GM18858 (cell line): ENCODE measurements at regions not wholly inside any gene's neighbourhood (a gene's known extent, or its start where the extent isn't known, plus 50 kb on each side); places are given as distances from the start of the nearest gene placed in this dataset.
"Not testable (repeated sequence)": the region's sequence is repeated elsewhere in the genome, so short reads cannot be mapped to it uniquely, and the experiment has no call there.

ENCODE experiments used
- ATAC-seq: cut with Tn5 transposase; IDR thresholded peaks from one replicate; pipeline ENCODE4 v1.9.1; 2021; ENCODE audit not compliant: unreplicated experiment

DNA sequence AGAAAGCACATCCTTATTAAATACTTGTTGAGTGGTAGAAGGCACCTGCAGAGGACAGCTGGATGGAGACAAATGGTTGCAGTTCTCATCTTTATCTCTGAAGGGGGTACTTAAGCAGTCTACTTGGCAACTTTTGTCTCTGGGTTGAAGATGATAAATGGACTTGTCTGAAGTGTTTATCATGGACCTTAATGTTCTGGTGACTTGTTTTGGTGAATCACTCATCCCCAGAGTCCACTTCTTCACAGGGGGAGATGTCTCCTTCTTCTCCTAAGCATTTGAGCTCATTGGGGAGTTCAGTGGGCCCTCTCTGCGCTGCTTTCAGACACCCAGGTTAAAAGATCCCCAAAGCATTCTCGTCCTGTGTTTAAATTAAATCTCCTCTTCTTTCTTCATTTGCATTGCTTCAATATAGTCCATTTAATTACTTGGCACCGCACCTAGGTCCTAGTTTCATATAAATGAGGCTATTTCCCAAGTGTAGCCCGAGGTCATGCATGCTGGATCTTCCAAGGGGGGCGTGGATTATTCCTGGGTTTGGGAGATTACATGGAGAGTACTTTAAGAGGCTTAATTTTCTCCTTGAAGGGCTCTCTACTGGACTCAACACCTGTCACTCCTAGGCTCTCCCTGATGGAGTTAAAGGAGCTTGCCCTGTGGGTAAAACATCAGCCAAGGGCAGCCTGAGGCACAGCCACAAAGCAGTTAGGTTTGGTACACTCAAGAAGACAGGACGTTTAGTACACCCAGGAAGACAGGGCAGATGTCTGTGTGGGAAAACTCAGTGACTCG lies 239.3 kb upstream of the C2CD4B start:
- ATAC-seq, result no peak

DNA sequence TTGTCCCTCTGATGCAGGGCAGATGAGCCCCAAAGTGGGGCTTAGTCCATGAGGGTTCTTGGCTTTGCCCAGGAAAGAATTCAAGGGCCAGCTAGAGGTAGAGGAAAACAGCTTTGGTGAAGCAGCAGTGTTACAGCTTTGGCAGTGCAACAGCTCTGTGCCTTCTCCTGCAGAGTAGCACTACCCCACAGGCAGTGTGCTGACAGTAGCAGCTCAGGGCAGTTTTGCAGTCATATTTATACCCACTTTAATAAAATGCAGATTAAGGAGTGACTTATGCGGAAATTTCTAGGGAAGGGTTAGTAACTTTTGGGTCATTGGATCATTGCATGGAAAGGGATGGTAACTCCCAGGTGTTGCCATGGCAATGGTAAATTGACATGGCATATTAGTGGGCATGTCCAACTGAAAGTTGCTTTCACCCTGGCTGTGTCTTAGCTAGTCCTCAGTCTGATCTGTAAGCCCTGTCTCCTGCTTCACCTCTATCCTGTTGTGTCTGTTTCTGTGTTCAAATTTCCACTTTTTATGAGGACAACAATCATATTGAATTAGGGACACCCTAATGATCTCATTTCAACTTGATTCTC lies 241.3 kb upstream of the C2CD4B start:
- no peak for ATAC-seq

DNA sequence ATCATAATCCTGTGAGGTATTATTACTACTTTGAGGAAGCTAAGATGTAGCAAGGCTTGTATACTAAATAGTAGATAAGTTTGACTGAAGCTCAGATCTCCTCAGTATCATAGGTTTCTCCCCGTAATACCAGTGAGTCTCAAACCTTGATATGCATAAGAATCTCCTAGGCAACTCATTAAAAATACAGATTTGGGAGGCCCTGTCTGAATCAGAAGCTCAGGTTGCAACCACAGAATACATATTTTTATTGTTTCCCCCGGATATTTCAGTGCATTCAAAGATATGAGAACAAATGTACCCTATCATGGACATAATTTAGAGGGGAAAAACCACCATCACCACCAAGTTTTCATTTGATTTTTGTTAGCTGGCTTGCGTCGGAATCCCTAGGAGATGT lies 242.1 kb upstream of the C2CD4B start:
- ATAC-seq, result no peak

DNA sequence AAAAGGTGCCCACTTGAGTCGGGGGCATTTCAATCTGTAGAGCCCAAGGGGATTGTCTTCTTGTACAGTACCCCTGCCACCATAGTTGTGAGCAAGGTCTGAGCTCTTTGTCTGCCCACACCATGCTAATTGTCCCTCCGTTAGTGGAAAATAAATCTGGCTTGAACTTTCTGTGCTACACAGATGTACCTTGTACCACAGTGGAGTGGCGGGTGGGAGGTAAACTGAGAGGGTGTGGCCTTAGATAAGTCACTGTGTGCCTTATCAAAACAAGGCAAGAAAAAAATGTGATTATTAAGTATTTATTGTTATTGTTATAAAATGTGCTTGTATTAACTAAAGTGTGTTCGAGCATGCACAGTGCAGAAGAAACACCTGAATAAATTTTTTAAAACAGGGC lies 242.9 kb upstream of the C2CD4B start:
- ATAC-seq, result no peak

DNA sequence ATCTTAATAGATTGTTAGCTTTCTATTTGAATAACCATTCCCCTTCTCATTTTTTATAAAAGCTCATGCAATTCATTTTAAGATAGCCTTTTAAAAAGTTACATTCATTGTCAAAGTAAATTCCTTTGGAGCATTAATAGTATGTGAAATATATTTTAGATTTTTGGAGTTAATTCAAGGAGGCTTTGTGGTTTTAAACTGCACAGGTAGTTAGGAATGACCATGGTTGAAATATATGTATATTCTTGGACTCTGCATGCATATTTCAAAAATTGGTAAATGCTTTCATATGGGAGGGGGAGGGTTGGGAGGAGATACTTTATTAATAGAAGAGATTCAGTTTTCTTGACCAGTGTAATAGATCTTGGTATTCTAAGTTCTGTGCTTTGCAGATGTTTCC lies 244.4 kb upstream of the C2CD4B start:
- no peak for ATAC-seq

DNA sequence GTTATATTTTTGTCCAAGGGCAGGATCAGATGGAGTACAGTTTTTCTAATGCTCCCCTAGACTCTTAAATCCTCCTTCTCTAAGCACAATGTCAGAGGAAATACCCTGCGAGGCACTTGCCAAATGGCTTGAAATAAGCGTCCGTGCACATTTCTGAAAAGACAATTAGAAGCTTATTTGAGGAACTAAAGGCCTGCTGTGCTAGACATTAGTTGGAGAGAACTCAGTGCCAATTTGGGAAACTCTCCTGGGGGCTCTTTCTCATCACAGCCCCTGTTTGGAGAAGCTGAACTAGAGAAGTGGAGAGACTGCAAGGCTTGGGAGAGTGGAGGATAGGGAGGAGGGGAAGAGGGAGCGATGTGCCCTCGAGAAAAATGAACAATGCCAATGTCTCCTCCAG lies 247.6 kb upstream of the C2CD4B start:
- no peak for ATAC-seq

DNA sequence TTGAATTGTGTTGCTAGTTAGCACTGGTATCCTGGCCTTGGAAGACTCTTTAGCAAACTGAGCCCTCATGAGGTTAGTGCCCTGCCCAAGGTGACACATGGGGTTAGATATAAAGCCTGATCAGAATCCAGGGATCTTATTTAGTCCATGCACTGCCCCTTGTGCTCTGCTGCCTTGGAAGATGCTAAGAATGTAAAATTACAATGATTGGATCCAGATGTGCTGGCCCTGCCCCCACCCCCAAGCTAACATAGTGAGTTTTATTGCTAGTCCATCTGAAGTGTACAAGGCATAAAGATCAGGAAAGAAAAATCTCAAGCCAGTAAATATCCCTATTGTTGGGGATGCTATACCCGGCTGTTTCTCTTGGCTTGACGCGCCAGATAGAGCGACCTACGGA lies 248.1 kb upstream of the C2CD4B start:
- no peak for ATAC-seq

DNA sequence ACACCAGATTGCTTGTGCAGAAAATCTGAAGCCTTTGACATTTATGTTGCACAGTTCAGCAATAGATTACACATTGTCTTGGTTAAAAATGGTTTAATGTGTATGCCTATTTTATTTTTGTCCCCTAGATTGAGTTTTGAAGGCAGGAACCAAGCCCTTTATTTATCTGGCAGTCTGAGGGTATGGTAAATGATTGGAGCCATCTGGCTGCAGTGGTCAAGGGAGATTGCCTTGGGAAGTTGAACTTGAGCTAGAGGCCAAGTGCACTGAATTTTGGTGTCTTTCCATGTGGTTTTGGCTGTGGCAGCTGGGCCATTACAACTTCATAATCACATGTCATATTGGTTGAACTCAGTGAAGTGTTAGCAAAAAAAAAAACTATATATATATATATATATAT lies 248.7 kb upstream of the C2CD4B start:
- ATAC-seq, result no peak

DNA sequence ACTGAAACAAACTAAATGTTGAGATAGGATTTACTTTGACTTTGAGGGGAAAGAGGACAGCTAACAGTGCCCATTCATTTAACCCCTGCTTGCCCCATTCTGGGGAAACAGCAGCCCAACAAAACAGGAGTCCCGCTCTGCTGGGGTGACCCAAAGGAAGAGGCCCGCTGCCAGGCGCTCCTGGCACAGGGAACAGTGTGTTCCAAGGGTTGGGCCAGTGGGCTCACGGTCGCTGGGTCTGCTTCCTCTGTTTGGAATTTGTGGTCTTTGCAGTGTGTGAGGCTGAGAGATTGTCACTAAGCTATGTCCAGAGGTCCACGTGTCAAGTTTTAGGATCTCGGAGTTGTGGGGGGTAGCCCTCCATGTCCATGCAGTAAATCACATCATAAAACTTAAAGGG lies 250.4 kb upstream of the C2CD4B start:
- no peak for ATAC-seq

DNA sequence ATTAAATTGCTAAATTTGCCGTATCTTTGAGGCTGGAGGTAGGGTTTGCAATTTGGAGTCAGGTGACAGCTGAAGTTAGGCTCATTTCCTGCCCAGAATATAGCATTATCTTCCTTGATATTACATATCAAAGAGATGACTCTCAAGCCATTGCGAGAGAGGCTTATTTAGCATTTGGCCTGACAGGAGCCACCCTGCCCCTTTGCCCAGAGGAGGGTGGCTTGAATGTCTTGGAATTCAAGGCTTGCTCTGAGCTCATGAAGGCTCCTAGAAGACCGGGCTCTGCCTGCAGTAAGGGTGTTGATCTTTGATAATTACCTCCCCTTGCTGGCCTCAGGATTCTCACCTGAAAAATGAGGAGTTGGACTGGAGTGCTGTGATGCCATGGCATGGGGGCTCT lies 251.4 kb upstream of the C2CD4B start:
- no peak for ATAC-seq

DNA sequence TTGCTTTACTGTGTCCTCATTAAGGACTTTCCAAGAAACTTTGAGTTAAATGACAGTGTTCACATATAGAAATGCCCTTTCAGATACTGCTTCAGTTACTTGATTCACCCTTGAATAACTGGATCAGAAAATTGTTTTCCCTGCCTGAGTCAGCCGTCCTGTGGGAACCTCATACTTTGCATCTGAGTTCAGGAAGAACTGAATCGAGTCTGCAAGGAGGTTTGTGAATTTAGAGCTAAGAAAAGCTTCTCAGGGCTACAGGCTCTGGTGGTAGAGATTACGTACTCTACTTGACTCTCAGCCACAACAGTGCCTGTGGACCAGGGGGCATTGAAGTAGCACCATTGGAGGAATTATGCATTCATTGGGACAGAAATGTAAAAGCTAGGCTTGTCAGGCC lies 252.4 kb upstream of the C2CD4B start:
- ATAC-seq, result no peak

DNA sequence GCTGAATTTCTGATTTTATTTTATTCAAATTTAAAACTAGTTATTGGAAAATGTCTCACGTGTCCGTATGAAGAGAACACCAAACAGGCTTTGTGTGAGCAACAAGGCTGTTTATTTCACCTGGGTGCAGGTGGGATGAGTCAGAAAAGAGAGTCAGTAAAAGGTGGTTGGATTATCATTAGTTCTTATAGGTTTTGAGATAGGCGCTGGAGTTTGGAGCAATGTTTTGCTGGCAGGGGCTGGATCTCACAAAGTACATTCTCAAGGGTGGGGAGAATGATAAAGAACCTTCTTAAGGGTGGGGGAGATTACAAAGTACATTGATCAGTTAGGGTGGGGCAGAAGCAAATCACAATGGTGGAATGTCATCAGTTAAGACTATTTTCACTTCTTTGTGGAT lies 253.4 kb upstream of the C2CD4B start:
- not testable (repeated sequence) for ATAC-seq

DNA sequence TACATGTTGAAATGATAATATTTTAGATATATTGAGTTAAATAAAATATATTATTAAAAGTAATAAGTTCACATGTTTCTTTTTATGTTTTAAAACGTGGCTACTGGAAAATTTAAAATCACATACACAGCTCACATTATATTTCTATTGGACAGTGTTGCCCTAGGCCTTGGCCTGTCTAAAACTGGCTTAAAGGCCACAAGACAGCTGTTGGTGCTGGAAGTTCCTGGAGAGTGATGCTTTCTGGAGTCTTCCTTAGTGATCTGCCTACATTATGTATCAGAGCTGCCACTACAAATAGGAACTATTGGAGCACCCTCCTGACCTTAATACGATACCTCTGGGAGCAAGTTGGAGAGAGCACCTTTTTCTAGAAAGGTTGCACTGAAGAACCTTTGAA lies 254.1 kb upstream of the C2CD4B start:
- no peak for ATAC-seq

DNA sequence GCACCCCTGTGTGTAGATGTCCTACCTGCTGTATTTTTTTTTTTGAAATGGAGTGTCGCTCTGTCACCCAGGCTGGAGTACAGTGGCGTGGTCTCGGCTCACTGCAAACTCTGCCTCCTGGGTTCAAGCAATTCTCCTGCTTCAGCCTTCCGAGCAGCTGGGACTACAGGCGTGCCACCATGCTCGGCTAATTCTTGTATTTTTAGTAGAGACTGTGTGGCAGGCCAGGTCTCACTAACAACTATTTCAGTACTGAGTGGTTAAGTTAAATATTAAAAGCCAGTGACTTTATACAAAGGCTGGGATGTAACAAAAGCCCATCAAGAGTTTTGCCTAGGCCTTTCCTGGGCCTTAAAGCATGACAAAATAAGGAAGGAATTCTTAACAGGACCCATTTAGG lies 255.3 kb upstream of the C2CD4B start:
- ATAC-seq, result not testable (repeated sequence)

DNA sequence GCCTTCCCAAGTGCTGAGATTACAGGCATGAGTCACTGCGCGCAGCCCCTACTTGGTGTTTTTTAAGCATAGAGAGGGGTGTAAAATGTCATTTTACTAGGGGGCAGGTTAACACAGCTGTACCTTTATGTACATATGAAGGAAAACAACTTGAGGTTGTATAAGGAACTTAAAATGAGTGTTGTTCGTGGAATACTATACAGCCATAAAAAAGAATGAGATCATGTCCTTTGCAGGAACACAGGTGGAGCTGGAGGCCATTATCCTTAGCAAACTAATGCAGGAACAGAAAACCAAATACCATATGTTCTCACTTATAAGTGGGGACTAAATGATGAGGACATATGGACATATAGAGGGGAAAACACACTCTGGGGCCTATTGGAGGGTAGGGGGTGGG lies 256.2 kb upstream of the C2CD4B start:
- ATAC-seq, result no peak

DNA sequence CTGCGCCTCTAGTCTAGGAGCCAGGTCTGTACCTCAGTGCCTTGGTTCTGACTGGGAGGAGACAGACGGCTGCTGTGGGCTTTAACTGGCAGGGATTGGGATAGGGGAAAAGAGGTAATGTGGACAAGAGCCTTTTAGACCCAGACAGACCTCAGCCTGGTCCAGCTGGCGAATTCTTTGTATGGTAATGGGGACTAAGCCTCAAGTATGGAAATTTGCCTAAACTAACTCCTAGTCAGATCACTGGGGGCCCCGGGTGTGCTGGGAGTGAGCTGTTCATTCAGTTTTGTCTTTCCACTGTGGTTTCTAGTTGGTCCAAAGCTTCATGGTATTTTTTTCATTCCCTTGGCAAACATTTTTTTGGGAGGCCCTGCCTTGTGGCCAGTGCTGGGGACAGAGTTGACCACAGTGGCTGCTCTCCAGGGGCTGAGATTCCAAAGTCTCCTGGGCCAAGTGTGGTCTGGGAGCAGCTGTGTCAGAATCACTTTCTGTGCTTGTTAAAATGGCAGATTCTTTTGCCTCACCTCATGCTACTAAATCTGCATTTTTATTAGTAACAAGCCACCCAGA lies 261.4 kb upstream of the C2CD4B start:
- ATAC-seq, result no peak

DNA sequence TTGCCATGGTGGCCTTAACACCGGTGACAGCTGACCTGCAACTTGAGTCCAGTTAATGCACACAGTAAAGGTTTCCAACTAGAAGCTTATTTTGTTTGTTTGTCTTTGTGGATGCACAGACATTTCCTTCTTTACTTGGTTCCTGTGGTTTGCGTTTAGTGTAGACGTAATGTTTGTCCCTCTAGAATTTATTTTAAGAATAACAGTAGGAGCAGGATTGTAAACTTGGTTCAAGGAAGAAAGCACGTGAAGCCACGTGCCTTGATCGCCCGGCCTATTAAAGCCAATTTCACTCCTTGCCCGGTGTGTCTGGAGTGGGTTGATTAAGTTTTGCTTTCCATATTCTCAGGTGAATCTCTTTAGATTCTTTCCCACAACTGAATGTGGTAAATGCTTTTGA lies 263.2 kb upstream of the C2CD4B start:
- no peak for ATAC-seq

DNA sequence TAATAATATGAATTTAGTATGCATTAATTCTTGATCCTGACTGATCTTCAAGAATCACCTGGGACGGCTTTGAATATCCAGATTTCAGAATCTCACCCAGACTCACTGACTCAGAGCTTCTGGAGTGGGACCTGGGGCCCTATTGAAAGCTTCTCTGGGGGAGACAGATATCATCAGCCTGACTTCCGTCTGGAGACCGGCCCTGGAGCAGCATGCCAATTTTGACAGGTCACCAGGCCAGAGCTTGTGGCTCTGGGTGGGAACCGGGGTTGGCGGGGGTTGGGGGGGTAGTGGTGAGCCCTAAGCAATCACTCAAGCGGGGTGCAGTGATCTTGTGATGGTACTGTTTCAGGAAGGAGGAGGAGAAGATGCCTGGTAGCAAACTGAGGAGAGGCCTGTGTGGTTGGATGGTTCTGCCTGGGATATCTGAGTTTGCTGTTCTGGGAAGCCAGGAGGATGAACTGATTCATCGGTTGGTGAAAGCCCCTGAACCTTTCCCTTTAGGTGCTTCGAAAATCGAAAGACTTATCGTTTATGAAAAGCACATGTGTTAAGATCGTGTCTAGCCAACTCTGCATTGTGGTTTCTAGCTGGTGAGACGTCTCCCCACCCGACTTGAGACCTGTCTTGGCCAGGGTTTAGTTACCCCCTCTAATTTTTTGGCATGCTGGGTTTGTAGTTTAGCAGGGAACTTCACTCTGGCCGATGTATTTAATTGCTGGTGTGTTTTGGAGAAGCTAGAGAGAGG lies 263.9 kb upstream of the C2CD4B start:
- no peak for ATAC-seq

DNA sequence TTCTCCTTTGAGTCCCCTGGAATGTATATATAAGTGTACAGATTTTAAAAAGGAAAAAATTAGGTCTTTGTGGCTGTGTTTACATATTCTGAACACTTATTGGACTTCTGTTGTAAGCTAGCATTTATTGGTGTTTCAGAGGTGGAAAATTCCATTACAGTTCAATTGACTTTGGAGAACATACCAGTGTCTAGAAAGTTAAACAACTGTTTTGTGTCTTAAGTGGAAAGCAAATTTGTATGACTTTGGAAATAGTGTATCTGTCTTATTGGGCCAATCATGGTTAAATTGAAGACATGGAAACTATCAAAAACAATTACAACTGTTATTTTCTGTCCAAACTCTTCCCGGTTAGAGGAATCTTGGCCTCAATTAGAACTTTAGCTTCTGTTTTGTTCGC lies 265.0 kb upstream of the C2CD4B start:
- no peak for ATAC-seq

DNA sequence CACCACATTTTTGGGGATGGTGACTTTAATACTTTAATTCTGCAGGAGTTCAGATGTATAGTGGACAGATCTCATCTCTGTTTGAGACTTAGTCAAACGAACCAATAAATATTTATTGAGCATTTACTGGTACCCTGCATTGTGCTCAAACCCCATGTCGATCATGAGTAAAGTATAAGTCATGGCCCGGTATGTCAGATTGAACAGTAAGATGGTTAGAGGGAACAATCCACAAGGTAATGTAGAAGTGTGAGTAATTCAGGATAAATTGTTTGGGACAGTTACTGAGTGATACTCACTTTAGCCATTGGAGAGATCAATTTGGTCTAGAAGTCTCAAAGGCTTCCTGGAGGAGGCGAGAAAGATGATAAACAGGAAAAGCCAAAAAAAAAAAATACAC lies 265.5 kb upstream of the C2CD4B start:
- ATAC-seq, result no peak

DNA sequence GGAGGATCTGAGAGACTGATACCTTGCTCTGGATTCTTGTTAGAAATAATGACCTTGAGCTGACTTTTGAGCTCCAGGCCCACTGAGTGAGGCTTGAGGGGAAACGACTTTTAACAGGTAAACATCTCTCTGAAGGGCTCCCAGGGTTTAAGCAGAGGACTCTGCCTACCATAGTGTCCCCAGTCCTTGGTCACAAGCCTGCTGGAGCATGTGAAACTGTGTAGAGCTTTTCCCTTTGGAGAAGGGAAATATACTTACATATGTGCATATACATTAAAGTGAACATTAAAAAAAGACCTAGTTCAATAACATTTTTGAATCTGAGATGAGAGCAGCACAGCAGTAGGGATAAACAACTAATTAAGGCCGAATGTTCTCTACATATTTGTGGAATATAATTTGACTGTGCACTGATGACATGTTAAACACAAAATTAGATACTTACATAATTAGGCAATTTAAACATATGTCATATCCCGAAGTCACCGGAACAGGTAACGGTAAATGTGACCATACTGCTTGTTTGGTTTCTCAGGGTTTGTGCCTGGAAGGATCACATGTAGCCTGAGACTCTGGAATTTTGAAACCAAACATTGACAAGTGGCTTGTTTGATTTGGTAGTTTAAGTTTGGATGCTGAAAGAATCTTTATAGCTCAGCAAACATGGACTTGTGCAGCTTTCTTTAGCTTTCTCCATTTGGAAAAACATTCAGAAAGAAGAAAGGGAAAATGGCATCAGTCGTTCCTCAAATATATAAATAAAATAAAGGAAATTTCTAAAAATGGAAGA lies 266.1 kb upstream of the C2CD4B start:
- ATAC-seq, result no peak
